Caco-2 (cell line): ENCODE measurements at regions not wholly inside any gene's neighbourhood (a gene's known extent, or its start where the extent isn't known, plus 50 kb on each side); places are given as distances from the start of the nearest gene placed in this dataset.

Experiments used
- BruUV-seq: library from RNA; stranded (reverse); fragments of 400-500 nt; replicated peaks from 2 replicates; lab custom pipeline; 2021; lab: Mats Ljungman, UMichigan
- CTCF ChIA-PET: fragments of 300-600 bp; sonication (Branson Sonifier 250); formaldehyde crosslinking; loops from one replicate; lab custom pipeline; 2022; ENCODE audit warnings: antibody characterized with exemption; lab: Charles Lee
- POLR2A ChIA-PET: fragments of 300-600 bp; sonication (Branson Sonifier 250); formaldehyde crosslinking; loops from one replicate; lab custom pipeline; 2022; ENCODE audit warnings: antibody characterized with exemption; lab: Charles Lee
- DNase-seq, 2 experiments: peaks; one replicate each; pipeline versions ENCODE4 v3.0.0 to v3.0.0-alpha.2; 2020 to 2022
- H3K27me3 ChIP-seq: replicated peaks from 2 replicates; pipeline ENCODE4 v1.6.0; 2011; ENCODE audit warnings: low read length; ENCODE audit not compliant: control insufficient read depth, insufficient read depth
- H3K36me3 ChIP-seq: 2 replicates; pipeline ENCODE4 v1.5.1; 2011; ENCODE audit warnings: low read length; ENCODE audit not compliant: control insufficient read depth, insufficient read depth
- H3K4me1 ChIP-seq: fragments of 250-450 bp; sonication (Bioruptor Pico); 2 replicates; pipeline ENCODE4 v1.5.1; 2020; ENCODE audit warnings: mild to moderate bottlenecking
- H3K4me3 ChIP-seq: 2 replicates; pipeline ENCODE4 v1.5.1; 2011; ENCODE audit warnings: low read depth, mild to moderate bottlenecking, control low read depth, low read length
- H3K9me3 ChIP-seq: fragments of 250-450 bp; sonication (Bioruptor Pico); 2 replicates; pipeline ENCODE4 v1.5.1; 2020; ENCODE audit warnings: mild to moderate bottlenecking, moderate library complexity
- H3K27ac Mint-ChIP-seq: one replicate; pipeline ENCODE4 v1.8.0; 2022; ENCODE audit warnings: mixed read lengths; ENCODE audit not compliant: unreplicated experiment
- H3K27me3 Mint-ChIP-seq: one replicate; pipeline ENCODE4 v1.8.0; 2022; ENCODE audit warnings: mixed read lengths; ENCODE audit not compliant: insufficient read depth, unreplicated experiment
- H3K36me3 Mint-ChIP-seq: one replicate; pipeline ENCODE4 v1.8.0; 2022; ENCODE audit warnings: mild to moderate bottlenecking, mixed read lengths; ENCODE audit not compliant: insufficient read depth, unreplicated experiment
- H3K4me1 Mint-ChIP-seq: one replicate; pipeline ENCODE4 v1.8.0; 2022; ENCODE audit warnings: low read depth, mixed read lengths; ENCODE audit not compliant: unreplicated experiment
- H3K4me3 Mint-ChIP-seq: one replicate; pipeline ENCODE4 v1.8.0; 2022; ENCODE audit warnings: mild to moderate bottlenecking, moderate library complexity, mixed read lengths; ENCODE audit not compliant: unreplicated experiment
- H3K9me3 Mint-ChIP-seq: one replicate; pipeline ENCODE4 v1.8.0; 2022; ENCODE audit warnings: mixed read lengths; ENCODE audit not compliant: unreplicated experiment
- intact Hi-C: fragments of 100-400 bp; cut with micrococcal nuclease; formaldehyde crosslinking; loops from one replicate; pipeline ENCODE4 v1.10.0; 2022; ENCODE audit not compliant: unreplicated experiment
- TF ChIP-seq, protein P1 (sequence below), 2 experiments: fragments of 200-600 bp in 1 of 2; IDR thresholded peaks; 1 replicate in 1 of 2; 2 replicates in 1 of 2; pipeline versions ENCODE4 v1.5.1 to v1.8.0; 2011 to 2022; ENCODE audit warnings: antibody characterized with exemption in 1 of 2, control low read depth in 1 of 2, inconsistent platforms in 1 of 2, low read depth in 1 of 2, low read length in 1 of 2, mild to moderate bottlenecking in 1 of 2, moderate library complexity in 1 of 2; ENCODE audit not compliant: insufficient read depth in 1 of 2, severe bottlenecking in 1 of 2, unreplicated experiment in 1 of 2

DNA sequence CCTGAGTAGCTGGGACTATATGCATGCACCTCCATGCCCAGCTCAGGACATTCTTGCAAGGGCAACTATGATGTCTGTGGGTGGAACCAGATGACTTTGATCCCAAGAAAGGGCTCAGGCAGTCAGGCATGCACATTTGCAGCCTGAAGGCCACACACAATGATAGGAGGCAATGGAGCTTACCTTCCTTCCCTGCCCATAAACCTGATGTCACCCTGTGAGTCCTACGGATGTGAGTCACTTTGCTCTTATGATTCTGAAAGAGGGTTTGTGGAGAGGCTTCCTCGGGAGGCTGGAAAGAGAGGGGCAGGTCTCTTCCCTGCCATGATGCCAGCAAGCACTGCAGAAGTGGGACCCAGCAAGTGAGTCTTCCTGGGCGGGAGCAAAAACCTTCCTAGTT is 202.4 kb downstream of the LY86 start:
- Histone ChIP-seq H3K9me3 (no peaks in the 10 kb centered on the region), H3K4me3 (no peak overlapping the region), H3K4me1 (no peaks in the 10 kb centered on the region), H3K27me3 (no peaks in the 10 kb centered on the region), H3K36me3 (no peaks in the 10 kb centered on the region)
- Mint-ChIP-seq H3K9me3 (no peaks in the 10 kb centered on the region), H3K4me1 (no peaks in the 10 kb centered on the region), H3K27ac (no peak overlapping the region), H3K4me3 (no peak overlapping the region), H3K27me3 (no peaks in the 10 kb centered on the region), H3K36me3 (no peaks in the 10 kb centered on the region)
- BruUV-seq, result no TSS peak
- DNase-seq, result no peak
- POLR2A ChIA-PET, result no interaction called here
- CTCF ChIA-PET, result no interaction called here
- TF ChIP-seq, protein P1, sequence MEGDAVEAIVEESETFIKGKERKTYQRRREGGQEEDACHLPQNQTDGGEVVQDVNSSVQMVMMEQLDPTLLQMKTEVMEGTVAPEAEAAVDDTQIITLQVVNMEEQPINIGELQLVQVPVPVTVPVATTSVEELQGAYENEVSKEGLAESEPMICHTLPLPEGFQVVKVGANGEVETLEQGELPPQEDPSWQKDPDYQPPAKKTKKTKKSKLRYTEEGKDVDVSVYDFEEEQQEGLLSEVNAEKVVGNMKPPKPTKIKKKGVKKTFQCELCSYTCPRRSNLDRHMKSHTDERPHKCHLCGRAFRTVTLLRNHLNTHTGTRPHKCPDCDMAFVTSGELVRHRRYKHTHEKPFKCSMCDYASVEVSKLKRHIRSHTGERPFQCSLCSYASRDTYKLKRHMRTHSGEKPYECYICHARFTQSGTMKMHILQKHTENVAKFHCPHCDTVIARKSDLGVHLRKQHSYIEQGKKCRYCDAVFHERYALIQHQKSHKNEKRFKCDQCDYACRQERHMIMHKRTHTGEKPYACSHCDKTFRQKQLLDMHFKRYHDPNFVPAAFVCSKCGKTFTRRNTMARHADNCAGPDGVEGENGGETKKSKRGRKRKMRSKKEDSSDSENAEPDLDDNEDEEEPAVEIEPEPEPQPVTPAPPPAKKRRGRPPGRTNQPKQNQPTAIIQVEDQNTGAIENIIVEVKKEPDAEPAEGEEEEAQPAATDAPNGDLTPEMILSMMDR (IDR thresholded peaks at IDR 0.05; ENCODE audit: insufficient read depth in 1 of 2, low read depth in 1 of 2, low read length in 1 of 2, severe bottlenecking in 1 of 2, unreplicated experiment in 1 of 2), result no peak
- intact Hi-C loops, result no loop called here

GRCh38 chr6:6793388-6794250 is 205.1 kb downstream of the LY86 start:
- no peaks in the 10 kb centered on the region for H3K36me3 ChIP-seq
- Mint-ChIP-seq H3K27me3 (no peaks in the 10 kb centered on the region), H3K27ac (no peak overlapping the region), H3K36me3 (no peaks in the 10 kb centered on the region), H3K9me3 (no peaks in the 10 kb centered on the region), H3K4me3 (no peak overlapping the region), H3K4me1 (no peaks in the 10 kb centered on the region)
- BruUV-seq, result no TSS peak
- POLR2A ChIA-PET, result no interaction called here
- no peak for DNase-seq
- no peaks in the 10 kb centered on the region for H3K4me1 ChIP-seq
- no peak overlapping the region for H3K4me3 ChIP-seq
- TF ChIP-seq, protein P1 (IDR thresholded peaks at IDR 0.05; ENCODE audit: insufficient read depth in 1 of 2, low read depth in 1 of 2, low read length in 1 of 2, severe bottlenecking in 1 of 2, unreplicated experiment in 1 of 2), result no peak
- H3K9me3 ChIP-seq, result no peaks in the 10 kb centered on the region
- no peaks in the 10 kb centered on the region for H3K27me3 ChIP-seq
- intact Hi-C loops, result no loop called here
- CTCF ChIA-PET, result no interaction called here

- Histone ChIP-seq H3K4me1 (no peaks in the 10 kb centered on the region), H3K9me3 (no peaks in the 10 kb centered on the region), H3K36me3 (no peaks in the 10 kb centered on the region), H3K4me3 (no peak overlapping the region), H3K27me3 (no peaks in the 10 kb centered on the region)
- TF ChIP-seq, protein P1 (IDR thresholded peaks at IDR 0.05; ENCODE audit: insufficient read depth in 1 of 2, low read depth in 1 of 2, low read length in 1 of 2, severe bottlenecking in 1 of 2, unreplicated experiment in 1 of 2), result no peak
- Mint-ChIP-seq H3K4me1 (no peaks in the 10 kb centered on the region), H3K36me3 (no peaks in the 10 kb centered on the region), H3K27ac (no peak overlapping the region), H3K4me3 (no peak overlapping the region), H3K27me3 (no peaks in the 10 kb centered on the region), H3K9me3 (no peaks in the 10 kb centered on the region)
- no peak for DNase-seq
- CTCF ChIA-PET, result no interaction called here
- POLR2A ChIA-PET, result no interaction called here
- BruUV-seq, result no TSS peak
- intact Hi-C loops, result no loop called here
Measured at GRCh38 chr6:6795393-6795792, 206.9 kb downstream of the LY86 start.
